ENCODE measurements at regions not wholly inside any gene's neighbourhood (a gene's known extent, or its start where the extent isn't known, plus 50 kb on each side); places are given as distances from the start of the nearest gene placed in this dataset.

- DNase-seq (ENCODE audit: low spot score), result no peak
- Histone ChIP-seq H3K27me3 (ENCODE audit: control insufficient read depth in 1 of 2, insufficient read depth in 2 of 2, low read length in 2 of 2) (0 out of 5 replicates have a peak, but pooled peaks cover 0 to 1% of the 10 kb centered on the region in 2 experiments), H3K79me2 (ENCODE audit: insufficient read depth, low read length) (no peaks in the 10 kb centered on the region), H3K4me1 (ENCODE audit: insufficient read depth, low read length) (no peaks in the 10 kb centered on the region), H3K9ac (ENCODE audit: insufficient read depth, low read depth, low read length) (no peak overlapping the region), H2AFZ (ENCODE audit: low read length) (no peak overlapping the region), H3K4me3 (replicated peaks in 1 of 3; ENCODE audit: insufficient read depth in 1 of 3, low read depth in 2 of 3, low read length in 3 of 3) (no peak overlapping the region), H3K36me3 (replicated peaks in 1 of 2; ENCODE audit: control insufficient read depth in 1 of 2, insufficient read depth in 2 of 2, low read length in 2 of 2) (no peaks in the 10 kb centered on the region), H3K4me2 (ENCODE audit: low read depth, low read length) (no peak overlapping the region), H3K9me3 (ENCODE audit: low read length) (no peaks in the 10 kb centered on the region), H3K27ac (ENCODE audit: extremely low read length, insufficient read depth, low read length) (no peak overlapping the region), H4K20me1 (ENCODE audit: insufficient read depth, low read length) (no peaks in the 10 kb centered on the region)
- in situ Hi-C loops (cut with HindIII; ENCODE audit: extremely low pct_ligation_motif_present, low pct_unique_long_range_greater_than_20kb) (no loop called here), intact Hi-C loops (cut with micrococcal nuclease; ENCODE audit: unreplicated experiment) (no loop called here)
- TF ChIP-seq RCOR2 (CRISPR knock-in tag; IDR thresholded peaks at IDR 0.05) (no peak), SNAPC2 (CRISPR knock-in tag; IDR thresholded peaks at IDR 0.05) (no peak), BATF2 (CRISPR knock-in tag; IDR thresholded peaks at IDR 0.05) (no peak), ZNF713 (CRISPR knock-in tag; IDR thresholded peaks at IDR 0.05) (no peak), PHF20 (CRISPR knock-in tag; IDR thresholded peaks at IDR 0.05) (no peak), AFF4 (CRISPR knock-in tag; IDR thresholded peaks at IDR 0.05) (no peak), HNF1B (CRISPR knock-in tag; IDR thresholded peaks at IDR 0.05) (no peak)
- 18% methylated on average over 4 of the region's 4 CpGs for WGBS (ENCODE audit: low lambda C conversion rate)
- ChIA-PET POLR2A (no interaction called here), CTCF (ENCODE audit: low intra/inter-chr PET ratio, low total read pairs) (no interaction called here)
- no peak for FAIRE-seq
- no peak for ATAC-seq
- no TSS peak for BruUV-seq (replicated peaks)
These were observed 248.5 kb downstream of the HAO1 start for GRCh38 chr20:7691647-7692269.
